Brain microvascular endothelial cell (primary cell): ENCODE measurements at regions not wholly inside any gene's neighbourhood (a gene's known extent, or its start where the extent isn't known, plus 50 kb on each side); places are given as distances from the start of the nearest gene placed in this dataset.

Experiments
- DNase-seq: peaks from one replicate; pipeline ENCODE4 v3.0.0-alpha.2; 2020
- H3K27ac ChIP-seq: fragments of 250-450 bp; sonication (Bioruptor Pico); 2 replicates; pipeline ENCODE4 v1.5.1; 2020; ENCODE audit warnings: mild to moderate bottlenecking, moderate library complexity
- H3K27me3 ChIP-seq: fragments of 250-450 bp; sonication (Bioruptor Pico); replicated peaks from 2 replicates; pipeline ENCODE4 v1.5.1; 2020; ENCODE audit warnings: mild to moderate bottlenecking
- H3K36me3 ChIP-seq: fragments of 250-450 bp; sonication (Bioruptor Pico); replicated peaks from 2 replicates; pipeline ENCODE4 v1.5.1; 2020; ENCODE audit warnings: mild to moderate bottlenecking
- H3K4me3 ChIP-seq: 2 replicates; pipeline ENCODE4 v1.5.1; 2011; ENCODE audit warnings: low read depth, mild to moderate bottlenecking, control low read depth, low read length, moderate library complexity
- CTCF ChIP-seq: IDR thresholded peaks from 2 replicates; pipeline ENCODE4 v1.5.1; 2011; ENCODE audit warnings: low read depth, mild to moderate bottlenecking, moderate library complexity, low read length, control low read depth, inconsistent platforms; ENCODE audit errors: missing control alignments
- in situ Hi-C: cut with HindIII; loops from 2 replicates; pipeline ENCODE4 v1.10.0; 2017; ENCODE audit warnings: low sequenced_read_pairs, low pct_ligation_motif_present

GRCh38 chr12:114141921-114142564 lies 175.9 kb upstream of the RBM19 start:
- no peak for TF ChIP-seq CTCF
- no peak overlapping the region for H3K4me3 ChIP-seq
- no peak for DNase-seq
- H3K36me3 ChIP-seq, result no peaks in the 10 kb centered on the region
- in situ Hi-C loops, result no loop called here
- H3K27me3 ChIP-seq, result no peaks in the 10 kb centered on the region
- H3K27ac ChIP-seq, result no peak overlapping the region

DNA sequence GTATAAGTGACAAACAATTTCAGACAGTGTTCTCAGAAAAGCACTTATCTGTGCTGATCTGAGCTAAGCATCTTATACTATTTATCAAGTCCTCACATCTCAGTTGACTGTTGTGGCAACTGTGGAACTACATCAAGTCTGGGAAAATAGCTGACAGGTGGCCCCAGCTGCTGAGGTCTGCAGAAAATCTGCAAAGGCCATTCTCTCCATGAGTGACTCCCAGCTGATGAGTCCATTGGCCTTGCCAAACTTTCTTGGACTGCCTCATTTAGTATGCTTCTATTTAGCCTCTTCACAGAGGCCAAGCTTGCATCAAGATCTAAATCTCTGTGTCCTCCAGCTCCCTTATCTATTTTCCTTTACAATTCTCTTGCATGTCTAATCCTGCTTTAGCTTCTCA lies 174.5 kb upstream of the RBM19 start:
- Histone ChIP-seq H3K4me3 (no peak overlapping the region), H3K27me3 (no peaks in the 10 kb centered on the region), H3K36me3 (no peaks in the 10 kb centered on the region), H3K27ac (no peak overlapping the region)
- in situ Hi-C loops, result no loop called here
- no peak for TF ChIP-seq CTCF
- DNase-seq, result no peak

DNA sequence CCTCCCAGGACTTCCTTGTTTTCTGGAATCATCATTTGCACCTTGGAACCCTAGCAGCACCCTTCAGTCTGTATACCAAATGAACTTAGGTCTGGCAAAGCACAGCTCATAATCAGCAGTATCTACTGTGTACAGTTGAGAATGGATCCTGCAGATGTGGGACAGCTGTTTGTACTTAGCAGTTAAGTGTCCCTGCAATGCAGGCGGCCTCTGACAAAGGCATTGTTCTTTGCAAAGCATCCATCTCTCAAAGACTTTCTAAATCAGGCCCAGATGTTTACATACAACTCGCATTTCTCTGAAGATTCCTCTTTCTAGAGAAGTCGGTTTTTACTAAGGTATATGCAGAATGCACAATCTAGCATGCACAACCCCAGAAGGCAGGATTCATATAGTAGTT lies 170.5 kb upstream of the RBM19 start:
- no peak for TF ChIP-seq CTCF
- Histone ChIP-seq H3K27ac (no peak overlapping the region), H3K36me3 (no peaks in the 10 kb centered on the region), H3K4me3 (no peak overlapping the region), H3K27me3 (no peaks in the 10 kb centered on the region)
- in situ Hi-C loops, result no loop called here
- DNase-seq, result no peak

- no peak overlapping the region for H3K4me3 ChIP-seq
- no peaks in the 10 kb centered on the region for H3K27me3 ChIP-seq
- in situ Hi-C loops, result no loop called here
- DNase-seq, result no peak
- H3K36me3 ChIP-seq, result no peaks in the 10 kb centered on the region
- no peak for TF ChIP-seq CTCF
- H3K27ac ChIP-seq, result no peak overlapping the region
These were observed 168.8 kb upstream of the RBM19 start for GRCh38 chr12:114134922-114135321.

GRCh38 chr12:114131824-114132223 lies 165.7 kb upstream of the RBM19 start:
- Histone ChIP-seq H3K36me3 (no peaks in the 10 kb centered on the region), H3K27ac (no peak overlapping the region), H3K4me3 (no peak overlapping the region), H3K27me3 (no peaks in the 10 kb centered on the region)
- in situ Hi-C loops, result no loop called here
- TF ChIP-seq CTCF, result no peak
- no peak for DNase-seq

- no peaks in the 10 kb centered on the region for H3K36me3 ChIP-seq
- in situ Hi-C loops, result no loop called here
- no peaks in the 10 kb centered on the region for H3K27me3 ChIP-seq
- no peak for DNase-seq
- H3K4me3 ChIP-seq, result no peak overlapping the region
- no peak for TF ChIP-seq CTCF
- no peak overlapping the region for H3K27ac ChIP-seq
These were observed 157.0 kb upstream of the RBM19 start for GRCh38 chr12:114123108-114123507.
